ENCODE measurements at regions not wholly inside any gene's neighbourhood (a gene's known extent, or its start where the extent isn't known, plus 50 kb on each side); places are given as distances from the start of the nearest gene placed in this dataset.

- TF ChIP-seq SIX5 (IDR thresholded peaks at IDR 0.05; ENCODE audit: borderline replicate concordance in 1 of 2, insufficient read depth in 1 of 2, low read depth in 1 of 2, low read length in 2 of 2) (no peak), ZNF655 (CRISPR knock-in tag; IDR thresholded peaks at IDR 0.05) (no peak)
Observed at GRCh38 chr6:66985816-66986215, 1278.8 kb upstream of the EYS start (continued).

GRCh38 chr6:66970373-66970772, 1263.3 kb upstream of the EYS start:
- Histone ChIP-seq H3K4me1 (replicated peaks in 1 of 2; ENCODE audit: control insufficient read depth in 2 of 2, insufficient read depth in 2 of 2, low read length in 2 of 2) (no peaks in the 10 kb centered on the region), H3K27me3 (ENCODE audit: control insufficient read depth in 2 of 2, insufficient read depth in 2 of 2, low read length in 2 of 2) (no peaks in the 10 kb centered on the region), H3K9me3 (replicated peaks; ENCODE audit: control insufficient read depth, insufficient read depth, low read depth, low read length) (no peaks in the 10 kb centered on the region), H3K36me3 (ENCODE audit: control insufficient read depth, insufficient read depth, low read length) (no peaks in the 10 kb centered on the region), H4K20me1 (replicated peaks; ENCODE audit: control insufficient read depth, insufficient read depth, low read length) (no peaks in the 10 kb centered on the region), H3K9me1 (ENCODE audit: control insufficient read depth, insufficient read depth, low read length) (no peaks in the 10 kb centered on the region), H2AFZ (ENCODE audit: low read depth, low read length) (no peak overlapping the region), H3K9ac (ENCODE audit: insufficient read depth in 1 of 2, low read depth in 2 of 2, low read length in 2 of 2) (no peak overlapping the region), H3K4me3 (no peak overlapping the region), H3K79me2 (ENCODE audit: control insufficient read depth, insufficient read depth, low read length) (no peaks in the 10 kb centered on the region), H3K27ac (ENCODE audit: extremely low read depth, low read depth, low read length) (no peak overlapping the region), H3K4me2 (ENCODE audit: insufficient read depth, low read length) (no peak overlapping the region)
- ATAC-seq: no peak
- BruUV-seq (replicated peaks): no TSS peak
- in situ Hi-C loops (cut with MboI) (no loop called here), intact Hi-C loops (cut with micrococcal nuclease) (no loop called here)
- DNase-seq (ENCODE audit: extremely low read depth in 1 of 4, low spot score in 3 of 4): no peak
- ChIA-PET CTCF (ENCODE audit: low intra/inter-chr PET ratio) (no interaction called here), POLR2A (no interaction called here)
- no peak for FAIRE-seq
- TF ChIP-seq TOE1 (IDR thresholded peaks at IDR 0.05; ENCODE audit: borderline replicate concordance): no peak
- TF ChIP-seq TOE1 (CRISPR knock-in tag; IDR thresholded peaks at IDR 0.05; ENCODE audit: borderline replicate concordance, low read depth): no peak
- no peak for TF ChIP-seq ELF1 (tag; IDR thresholded peaks at IDR 0.05)
- no peak for TF ChIP-seq BCOR (IDR thresholded peaks at IDR 0.05)
- TF ChIP-seq FOXP4 (CRISPR knock-in tag; IDR thresholded peaks at IDR 0.05; ENCODE audit: borderline replicate concordance): no peak
- WGBS (ENCODE audit: insufficient coverage, low coverage, missing lambda C conversion rate): 7% methylated on average over 1 of the region's 1 CpG

All from K562 (cell line).